GM23338 (cell line): ENCODE measurements at regions not wholly inside any gene's neighbourhood (a gene's known extent, or its start where the extent isn't known, plus 50 kb on each side); places are given as distances from the start of the nearest gene placed in this dataset.

ENCODE experiments used
- CTCF ChIP-seq, 2 experiments: fragments of 200-600 bp in 1 of 2; sonication (generic) in 1 of 2; conservative IDR thresholded peaks; 2 replicates each; pipeline versions ENCODE4 v1.5.1 to v1.6.1; 2016 to 2017; ENCODE audit warnings: antibody characterized with exemption in 2 of 2, low read depth in 2 of 2, mild to moderate bottlenecking in 2 of 2, moderate library complexity in 1 of 2
- EZH2 ChIP-seq: fragments of 200-600 bp; sonication (generic); IDR thresholded peaks from one replicate; pipeline ENCODE4 v1.8.0; 2017; ENCODE audit warnings: antibody characterized with exemption, mild to moderate bottlenecking, low read depth; ENCODE audit not compliant: unreplicated experiment
- NANOG ChIP-seq: IDR thresholded peaks from 2 replicates; pipeline ENCODE4 v1.6.1; 2016; ENCODE audit warnings: antibody characterized with exemption, borderline replicate concordance
- POLR2AphosphoS5 ChIP-seq: IDR thresholded peaks from 2 replicates; pipeline ENCODE4 v1.6.1; 2016; ENCODE audit warnings: antibody characterized with exemption, low read depth
- REST ChIP-seq: IDR thresholded peaks from one replicate; pipeline ENCODE4 v1.6.1; 2018; ENCODE audit warnings: antibody characterized with exemption; ENCODE audit not compliant: unreplicated experiment

GRCh38 chr5:152811988-152812387 lies 406.9 kb upstream of the NMUR2 start:
- TF ChIP-seq CTCF (conservative IDR thresholded peaks at IDR 0.05; ENCODE audit: low read depth in 2 of 2) (no peak), POLR2AphosphoS5 (no peak), NANOG (no peak), EZH2 (no peak), REST (no peak)
